Endothelial cell of umbilical vein (primary cell): ENCODE measurements at regions not wholly inside any gene's neighbourhood (a gene's known extent, or its start where the extent isn't known, plus 50 kb on each side); places are given as distances from the start of the nearest gene placed in this dataset. TPM values are rescaled to one million over a fixed set of nuclear protein-coding genes. Genes with fewer than 3 reads are reported as not detected.

ENCODE experiments used
- BruUV-seq: library from RNA; stranded (reverse); fragments of 400-500 nt; replicated peaks from 2 replicates; lab custom pipeline; 2021; lab: Mats Ljungman, UMichigan
- CTCF ChIA-PET: fragments of 300-600, 350-600 bp; sonication (Branson Sonifier 250); formaldehyde crosslinking; loops from one replicate; lab custom pipeline; 2021; ENCODE audit warnings: antibody characterized with exemption, inconsistent platforms; lab: Charles Lee
- POLR2A ChIA-PET: fragments of 300-600, 350-600 bp; sonication (Branson Sonifier 250); formaldehyde crosslinking; loops from one replicate; lab custom pipeline; 2021; ENCODE audit warnings: antibody characterized with exemption, inconsistent platforms; lab: Charles Lee
- DNase-seq: peaks from one replicate; pipeline ENCODE4 v3.0.0-alpha.2; 2011; ENCODE audit warnings: low read depth, low spot score
- FAIRE-seq: peaks from 2 replicates; lab custom pipeline; 2011; peaks lifted over from hg19 to GRCh38; lab: Jason Lieb, UNC
- H2AFZ ChIP-seq: 2 replicates; pipeline ENCODE4 v1.6.0; 2012; ENCODE audit warnings: low read depth, low read length, control low read depth, inconsistent platforms
- H3K27ac ChIP-seq: 2 replicates; pipeline ENCODE4 v1.5.1; 2011; ENCODE audit warnings: low read depth, mild to moderate bottlenecking, control low read depth, low read length, moderate library complexity; ENCODE audit not compliant: insufficient read depth
- H3K27me3 ChIP-seq, 2 experiments: 2 replicates each; pipeline versions ENCODE4 v1.6.0 to v1.6.1; 2011; ENCODE audit warnings: low read length in 2 of 2, mixed read lengths in 1 of 2; ENCODE audit not compliant: control insufficient read depth in 2 of 2, insufficient read depth in 2 of 2
- H3K36me3 ChIP-seq, 2 experiments: 2 replicates in 1 of 2; 3 replicates in 1 of 2; pipeline ENCODE4 v1.5.1; 2011; ENCODE audit warnings: low read length in 2 of 2, mild to moderate bottlenecking in 1 of 2, moderate library complexity in 1 of 2; ENCODE audit not compliant: control insufficient read depth in 2 of 2, insufficient read depth in 2 of 2; ENCODE audit errors: extremely low read depth in 1 of 2
- H3K4me1 ChIP-seq: 3 replicates; pipeline ENCODE4 v1.5.1; 2011; ENCODE audit warnings: mild to moderate bottlenecking, low read length; ENCODE audit not compliant: control insufficient read depth, insufficient read depth; ENCODE audit errors: extremely low read depth
- H3K4me2 ChIP-seq: 2 replicates; pipeline ENCODE4 v1.6.1; 2011; ENCODE audit warnings: low read length, control low read depth, mixed read lengths; ENCODE audit not compliant: insufficient read depth
- H3K4me3 ChIP-seq, 3 experiments: fragments of 200-600 bp in 1 of 3; sonication (generic), shearing (Covaris generic) in 1 of 3; replicated peaks in 1 of 3; 2 replicates each; pipeline ENCODE4 v1.5.1; 2011 to 2016; ENCODE audit warnings: control low read depth in 3 of 3, low read length in 3 of 3, mild to moderate bottlenecking in 2 of 3, inconsistent platforms in 1 of 3, low read depth in 1 of 3, moderate library complexity in 1 of 3; ENCODE audit not compliant: insufficient read depth in 1 of 3
- H3K79me2 ChIP-seq: 2 replicates; pipeline ENCODE4 v1.6.0; 2012; ENCODE audit warnings: low read length, inconsistent platforms; ENCODE audit not compliant: control insufficient read depth, insufficient read depth
- H3K9ac ChIP-seq: replicated peaks from 2 replicates; pipeline ENCODE3; 2011; ENCODE audit warnings: low read length, control low read depth; ENCODE audit not compliant: insufficient read depth; ENCODE audit errors: extremely low read depth
- H3K9me1 ChIP-seq: replicated peaks from 3 replicates; pipeline ENCODE4 v1.6.0; 2011; ENCODE audit warnings: mild to moderate bottlenecking, low read length; ENCODE audit not compliant: control insufficient read depth, insufficient read depth; ENCODE audit errors: extremely low read depth
- H3K9me3 ChIP-seq: replicated peaks from 2 replicates; pipeline ENCODE4 v1.5.1; 2012; ENCODE audit warnings: low read length, inconsistent platforms; ENCODE audit not compliant: control insufficient read depth, insufficient read depth
- H4K20me1 ChIP-seq: replicated peaks from 2 replicates; pipeline ENCODE3; 2011; ENCODE audit warnings: mild to moderate bottlenecking, low read length; ENCODE audit not compliant: control insufficient read depth, insufficient read depth; ENCODE audit errors: extremely low read depth
- EZH2 ChIP-seq: IDR thresholded peaks from 2 replicates; pipeline ENCODE4 v1.6.1; 2012; ENCODE audit warnings: borderline replicate concordance, low read depth, mild to moderate bottlenecking, moderate library complexity, low read length, inconsistent platforms; ENCODE audit not compliant: severe bottlenecking
- FOS ChIP-seq: IDR thresholded peaks from 2 replicates; pipeline ENCODE4 v1.6.1; 2011; ENCODE audit warnings: mild to moderate bottlenecking, low read length, moderate library complexity, borderline replicate concordance; ENCODE audit not compliant: insufficient read depth
- GATA2 ChIP-seq: IDR thresholded peaks from 2 replicates; pipeline ENCODE4 v1.7.0; 2011; ENCODE audit warnings: low read depth, mild to moderate bottlenecking, moderate library complexity, mixed read lengths, low read length; ENCODE audit not compliant: insufficient read length, insufficient read depth
- JUN ChIP-seq: IDR thresholded peaks from 2 replicates; pipeline ENCODE4 v1.6.1; 2011; ENCODE audit warnings: borderline replicate concordance, low read depth; ENCODE audit not compliant: insufficient read length, insufficient read depth
- MAX ChIP-seq: IDR thresholded peaks from 2 replicates; pipeline ENCODE4 v1.6.1; 2011; ENCODE audit not compliant: insufficient read depth, insufficient read length
- MYC ChIP-seq: IDR thresholded peaks from one replicate; pipeline ENCODE4 v1.6.1; 2011; ENCODE audit warnings: mild to moderate bottlenecking, low read depth, low read length
- POLR2A ChIP-seq: IDR thresholded peaks from 2 replicates; pipeline ENCODE4 v1.6.1; 2012; ENCODE audit warnings: low read depth, mild to moderate bottlenecking, control low read depth, low read length
- POLR2AphosphoS5 ChIP-seq: IDR thresholded peaks from 2 replicates; pipeline ENCODE4 v1.6.1; 2012; ENCODE audit warnings: low read depth, mild to moderate bottlenecking, control low read depth, low read length, moderate library complexity; ENCODE audit not compliant: insufficient read depth
- dilution Hi-C: fragments of 300-500 bp; cut with MboI; formaldehyde crosslinking; loops from one replicate; pipeline ENCODE4 v1.15.0; 2019; ENCODE audit warnings: low sequenced_read_pairs; ENCODE audit not compliant: extremely low pct_ligation_motif_present
- intact Hi-C: fragments of 100-400 bp; cut with micrococcal nuclease; formaldehyde crosslinking; loops from one replicate; pipeline ENCODE4 v1.10.0; 2022
- small RNA-seq: library from RNA; depleted of rRNA; stranded (forward); fragments of <200 nt; gene quantifications from one replicate; pipeline ENCODE3, GENCODE V24; 2012; ENCODE audit warnings: low replicate concordance, low read depth; ENCODE audit not compliant: insufficient read depth, insufficient read length
- TF ChIP-seq, protein P1 (sequence below), 2 donors: IDR thresholded peaks; 1 replicate in 1 of 2; 2 replicates in 1 of 2; pipeline ENCODE4 v1.5.1; 2011; ENCODE audit warnings: low read length in 2 of 2, mild to moderate bottlenecking in 2 of 2, moderate library complexity in 2 of 2, control low read depth in 1 of 2, inconsistent platforms in 1 of 2, low read depth in 1 of 2; ENCODE audit not compliant: insufficient read depth in 1 of 2; ENCODE audit errors: extremely low read depth in 1 of 2

DNA sequence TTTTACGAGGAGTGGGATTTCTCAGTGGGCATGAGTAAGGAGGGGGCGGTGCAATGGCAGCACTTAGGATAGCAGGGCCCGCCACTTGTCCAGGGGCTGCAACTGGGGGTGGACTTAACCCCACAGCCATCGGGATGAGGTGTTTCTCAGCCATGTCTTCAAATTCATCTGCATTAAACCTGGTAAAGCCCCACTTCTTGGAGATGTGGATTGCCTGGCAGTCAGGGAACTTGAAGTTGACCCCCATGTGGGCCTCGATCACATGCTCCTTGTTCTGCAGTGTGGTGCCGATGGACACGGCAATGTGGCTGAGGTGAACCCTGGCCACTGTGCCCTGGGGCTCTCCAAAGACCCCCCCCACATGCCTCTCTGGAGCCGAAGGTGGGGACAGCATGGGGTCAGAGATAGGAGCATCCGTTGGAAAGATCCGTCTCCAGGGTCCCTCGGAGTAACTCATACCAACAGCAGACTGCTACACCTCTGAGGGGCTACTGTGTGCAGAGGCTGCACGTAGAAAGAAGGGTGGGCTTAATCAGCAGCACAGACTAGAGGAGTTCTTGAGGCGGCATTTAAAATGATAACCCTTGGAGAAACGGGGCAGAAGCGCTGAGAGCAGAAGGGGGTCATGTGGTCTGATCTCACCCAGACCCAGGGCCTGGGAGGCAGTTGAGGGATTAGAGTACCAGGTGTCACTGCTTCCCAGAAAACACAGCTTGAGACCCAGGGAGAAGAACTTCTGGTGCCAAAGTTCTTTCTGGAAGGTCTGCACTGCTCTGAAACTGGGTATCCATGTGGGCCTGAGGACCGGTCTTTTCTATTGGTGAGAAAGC, 141.4 kb downstream of the MTX3 start:
- BruUV-seq, result no TSS peak
- no peak for TF ChIP-seq EZH2
- TF ChIP-seq MYC, result no peak
- TF ChIP-seq POLR2A, result no peak
- TF ChIP-seq, protein P1, sequence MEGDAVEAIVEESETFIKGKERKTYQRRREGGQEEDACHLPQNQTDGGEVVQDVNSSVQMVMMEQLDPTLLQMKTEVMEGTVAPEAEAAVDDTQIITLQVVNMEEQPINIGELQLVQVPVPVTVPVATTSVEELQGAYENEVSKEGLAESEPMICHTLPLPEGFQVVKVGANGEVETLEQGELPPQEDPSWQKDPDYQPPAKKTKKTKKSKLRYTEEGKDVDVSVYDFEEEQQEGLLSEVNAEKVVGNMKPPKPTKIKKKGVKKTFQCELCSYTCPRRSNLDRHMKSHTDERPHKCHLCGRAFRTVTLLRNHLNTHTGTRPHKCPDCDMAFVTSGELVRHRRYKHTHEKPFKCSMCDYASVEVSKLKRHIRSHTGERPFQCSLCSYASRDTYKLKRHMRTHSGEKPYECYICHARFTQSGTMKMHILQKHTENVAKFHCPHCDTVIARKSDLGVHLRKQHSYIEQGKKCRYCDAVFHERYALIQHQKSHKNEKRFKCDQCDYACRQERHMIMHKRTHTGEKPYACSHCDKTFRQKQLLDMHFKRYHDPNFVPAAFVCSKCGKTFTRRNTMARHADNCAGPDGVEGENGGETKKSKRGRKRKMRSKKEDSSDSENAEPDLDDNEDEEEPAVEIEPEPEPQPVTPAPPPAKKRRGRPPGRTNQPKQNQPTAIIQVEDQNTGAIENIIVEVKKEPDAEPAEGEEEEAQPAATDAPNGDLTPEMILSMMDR (IDR thresholded peaks at IDR 0.05; ENCODE audit: extremely low read depth in 1 of 2, insufficient read depth in 1 of 2, low read depth in 1 of 2, low read length in 2 of 2), result no peak
- no peak for TF ChIP-seq POLR2AphosphoS5
- TF ChIP-seq FOS, result no peak
- no peak for TF ChIP-seq GATA2
- TF ChIP-seq MAX, result no peak
- TF ChIP-seq JUN, result no peak
- CTCF ChIA-PET, result interaction anchor here (1.4 kb wide), 1 partner anchor 9 kb away, joined by 4 read pairs; no protein-coding TSS in a partner anchor

More for the DNA sequence above, 141.4 kb downstream of the MTX3 start:
- POLR2A ChIA-PET, result no interaction called here
- no peak overlapping the region for H3K4me2 ChIP-seq
- H4K20me1 ChIP-seq, result no peaks in the 10 kb centered on the region
- FAIRE-seq (no peak), DNase-seq (no peak)
- H3K4me3 ChIP-seq, result no peak overlapping the region
- intact Hi-C loops (no loop called here), dilution Hi-C loops (no loop called here)
- H3K27ac ChIP-seq, result no peak overlapping the region
- no peak overlapping the region for H3K9ac ChIP-seq
- no peak overlapping the region for H2AFZ ChIP-seq
- H3K36me3 ChIP-seq, result no peaks in the 10 kb centered on the region
- H3K4me1 ChIP-seq, result no peaks in the 10 kb centered on the region
- H3K9me3 ChIP-seq, result no peaks in the 10 kb centered on the region
- no peaks in the 10 kb centered on the region for H3K9me1 ChIP-seq
- H3K79me2 ChIP-seq, result no peaks in the 10 kb centered on the region
- no peaks in the 10 kb centered on the region for H3K27me3 ChIP-seq

Small RNA genes lying in the stretch of these regions (small RNA-seq; reads per million reads assigned to genes)
- not detected for gene AC008496.1
